ENCODE measurements at regions not wholly inside any gene's neighbourhood (a gene's known extent, or its start where the extent isn't known, plus 50 kb on each side); places are given as distances from the start of the nearest gene placed in this dataset.

GRCh38 chr10:55404094-55404493, 603.1 kb upstream of the PCDH15 start:
- TF ChIP-seq POLR2A (IDR thresholded peaks at IDR 0.05; ENCODE audit: low read depth, low read length) (no peak), POLR2AphosphoS5 (IDR thresholded peaks at IDR 0.05; ENCODE audit: low read depth, low read length) (no peak), TAF1 (IDR thresholded peaks at IDR 0.05; ENCODE audit: low read depth, low read length) (no peak), SPI1 (IDR thresholded peaks at IDR 0.05; ENCODE audit: low read depth, low read length) (no peak), PAX5 (IDR thresholded peaks at IDR 0.05; ENCODE audit: insufficient read depth, low read length, severe bottlenecking) (no peak), POU2F2 (IDR thresholded peaks at IDR 0.05; ENCODE audit: low read depth, low read length) (no peak)
